Right lobe of liver (tissue), 4 donors: ENCODE measurements at regions not wholly inside any gene's neighbourhood (a gene's known extent, or its start where the extent isn't known, plus 50 kb on each side); places are given as distances from the start of the nearest gene placed in this dataset.

Source experiments
- POLR2A ChIP-seq: fragments of 450-650 bp; IDR thresholded peaks from one replicate; pipeline ENCODE4 v1.6.1; 2017; ENCODE audit warnings: antibody characterized with exemption, mild to moderate bottlenecking
- TF ChIP-seq, protein P1 (sequence below), 4 donors: fragments of 200-600 bp in 3 of 4; fragments of 450-650 bp in 1 of 4; IDR thresholded peaks; one replicate each; pipeline versions ENCODE4 v1.5.1 to v1.8.0; 2016 to 2022; ENCODE audit warnings: antibody characterized with exemption in 4 of 4, mild to moderate bottlenecking in 2 of 4
- donor health status: DM: no; HTN: no; CAD: no.
- donor health status: DM: no; HTN: no; CAD: no.
- donor health status: DM: no; HTN: yes; CAD: no.

DNA sequence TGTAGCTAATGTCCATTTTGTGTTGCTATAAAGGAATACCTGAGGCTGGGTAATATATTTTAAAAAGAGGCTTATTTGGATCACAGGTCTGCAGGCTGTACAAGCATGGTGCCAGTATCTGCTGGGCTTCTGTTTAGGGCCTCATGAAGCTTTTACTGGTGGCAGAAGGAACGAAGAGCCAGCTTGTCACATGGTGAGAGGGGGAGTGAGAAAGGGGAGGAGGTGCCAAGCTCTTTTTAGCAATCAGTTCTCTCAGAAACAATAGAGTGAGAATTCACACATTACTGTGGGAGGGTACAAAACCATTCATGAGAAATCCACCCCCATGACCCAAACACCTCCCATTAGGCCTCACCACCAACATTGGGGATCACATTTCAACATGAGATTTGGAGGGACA lies 340.9 kb downstream of the RASEF start:
- TF ChIP-seq, protein P1, sequence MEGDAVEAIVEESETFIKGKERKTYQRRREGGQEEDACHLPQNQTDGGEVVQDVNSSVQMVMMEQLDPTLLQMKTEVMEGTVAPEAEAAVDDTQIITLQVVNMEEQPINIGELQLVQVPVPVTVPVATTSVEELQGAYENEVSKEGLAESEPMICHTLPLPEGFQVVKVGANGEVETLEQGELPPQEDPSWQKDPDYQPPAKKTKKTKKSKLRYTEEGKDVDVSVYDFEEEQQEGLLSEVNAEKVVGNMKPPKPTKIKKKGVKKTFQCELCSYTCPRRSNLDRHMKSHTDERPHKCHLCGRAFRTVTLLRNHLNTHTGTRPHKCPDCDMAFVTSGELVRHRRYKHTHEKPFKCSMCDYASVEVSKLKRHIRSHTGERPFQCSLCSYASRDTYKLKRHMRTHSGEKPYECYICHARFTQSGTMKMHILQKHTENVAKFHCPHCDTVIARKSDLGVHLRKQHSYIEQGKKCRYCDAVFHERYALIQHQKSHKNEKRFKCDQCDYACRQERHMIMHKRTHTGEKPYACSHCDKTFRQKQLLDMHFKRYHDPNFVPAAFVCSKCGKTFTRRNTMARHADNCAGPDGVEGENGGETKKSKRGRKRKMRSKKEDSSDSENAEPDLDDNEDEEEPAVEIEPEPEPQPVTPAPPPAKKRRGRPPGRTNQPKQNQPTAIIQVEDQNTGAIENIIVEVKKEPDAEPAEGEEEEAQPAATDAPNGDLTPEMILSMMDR (IDR thresholded peaks at IDR 0.05) = no peak
- no peak for TF ChIP-seq POLR2A
